ENCODE measurements at regions not wholly inside any gene's neighbourhood (a gene's known extent, or its start where the extent isn't known, plus 50 kb on each side); places are given as distances from the start of the nearest gene placed in this dataset.
"Not testable (repeated sequence)": the region's sequence is repeated elsewhere in the genome, so short reads cannot be mapped to it uniquely, and the experiment has no call there.

GRCh38 chr11:16581078-16581477 lies 157.4 kb upstream of the C11orf58 start:
- TF ChIP-seq CTCF (conservative IDR thresholded peaks at IDR 0.05 in 1 of 2, IDR thresholded peaks at IDR 0.05 in 1 of 2; ENCODE audit: extremely low read depth in 1 of 2, insufficient read depth in 1 of 2, low read depth in 1 of 2, low read length in 2 of 2); EZH2 (IDR thresholded peaks at IDR 0.05; ENCODE audit: borderline replicate concordance, low read length): not testable (repeated sequence)

Data from mammary epithelial cell (primary cell).